GM18499 (cell line): ENCODE measurements at regions not wholly inside any gene's neighbourhood (a gene's known extent, or its start where the extent isn't known, plus 50 kb on each side); places are given as distances from the start of the nearest gene placed in this dataset.

Source experiments
- ATAC-seq: cut with Tn5 transposase; IDR thresholded peaks from one replicate; pipeline ENCODE4 v1.9.1; 2021; ENCODE audit warnings: moderate number of reproducible peaks; ENCODE audit not compliant: insufficient read depth, unreplicated experiment

DNA sequence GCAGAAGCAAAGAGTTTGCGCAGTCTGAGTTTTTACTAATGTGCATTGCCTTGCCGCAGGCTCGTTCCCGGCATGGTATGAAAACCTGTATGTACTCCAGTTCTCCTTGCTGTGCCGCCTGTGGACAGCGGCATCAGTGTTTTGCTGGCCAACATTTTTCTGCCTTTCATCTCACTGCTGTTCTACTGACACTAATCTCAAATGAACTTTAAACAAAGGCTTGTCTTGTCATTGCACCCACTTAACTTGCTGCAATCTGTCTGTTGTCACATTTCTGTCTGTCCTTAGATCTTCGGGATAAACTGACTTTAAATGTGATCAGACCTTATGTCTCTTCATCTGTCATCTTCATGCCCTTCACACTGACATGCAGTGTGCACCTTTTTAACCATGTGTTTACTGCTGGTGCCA is 71.7 kb upstream of the ZNRF2 start:
- ATAC-seq = no peak

DNA sequence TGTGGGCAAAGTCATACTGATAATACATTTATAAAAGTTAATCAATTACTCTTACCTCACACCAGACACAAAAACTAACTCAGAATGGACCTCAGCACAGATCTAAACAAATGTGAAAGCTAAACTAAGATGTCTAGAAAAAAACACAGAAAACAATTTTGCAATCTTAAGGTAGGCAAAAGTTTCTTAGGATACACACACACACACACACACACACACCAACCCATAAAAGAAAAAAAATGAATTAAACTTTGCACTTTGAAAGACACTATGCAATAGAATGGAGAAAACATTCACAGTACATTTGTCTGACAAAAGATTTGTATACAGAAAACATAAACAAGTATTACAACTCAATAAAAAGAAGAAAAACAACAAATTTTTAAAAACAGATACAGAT is 70.8 kb upstream of the ZNRF2 start:
- ATAC-seq = no peak

DNA sequence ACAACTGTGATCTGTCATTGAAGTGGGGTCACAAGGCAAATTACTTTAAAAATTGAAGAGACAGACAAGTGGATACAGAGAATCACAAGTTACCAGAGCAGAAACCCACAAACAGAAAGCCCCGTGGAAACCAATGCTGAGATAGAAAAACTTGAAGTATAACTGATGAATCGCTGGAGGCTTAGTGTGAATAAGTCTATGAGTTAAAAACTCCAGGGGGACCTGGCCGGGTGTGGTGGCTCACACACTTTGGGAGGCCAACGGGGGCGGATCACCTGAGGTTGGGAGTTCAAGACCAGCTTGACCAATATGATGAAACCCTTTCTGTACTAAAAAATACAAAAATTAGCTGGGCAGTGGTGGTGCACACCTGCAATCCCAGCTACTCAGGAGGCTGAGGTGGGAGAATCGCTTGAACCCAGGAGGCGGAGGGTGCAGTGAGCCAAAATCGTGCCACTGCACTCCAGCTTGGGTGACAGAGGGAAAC is 69.7 kb upstream of the ZNRF2 start:
- no peak for ATAC-seq

- no peak for ATAC-seq
Measured at GRCh38 chr7:30221764-30222163, 62.6 kb upstream of the ZNRF2 start.

GRCh38 chr7:30222515-30223215 is 61.7 kb upstream of the ZNRF2 start:
- ATAC-seq = no peak

- ATAC-seq = no peak
Measured at GRCh38 chr7:30223896-30224295, 60.5 kb upstream of the ZNRF2 start.

DNA sequence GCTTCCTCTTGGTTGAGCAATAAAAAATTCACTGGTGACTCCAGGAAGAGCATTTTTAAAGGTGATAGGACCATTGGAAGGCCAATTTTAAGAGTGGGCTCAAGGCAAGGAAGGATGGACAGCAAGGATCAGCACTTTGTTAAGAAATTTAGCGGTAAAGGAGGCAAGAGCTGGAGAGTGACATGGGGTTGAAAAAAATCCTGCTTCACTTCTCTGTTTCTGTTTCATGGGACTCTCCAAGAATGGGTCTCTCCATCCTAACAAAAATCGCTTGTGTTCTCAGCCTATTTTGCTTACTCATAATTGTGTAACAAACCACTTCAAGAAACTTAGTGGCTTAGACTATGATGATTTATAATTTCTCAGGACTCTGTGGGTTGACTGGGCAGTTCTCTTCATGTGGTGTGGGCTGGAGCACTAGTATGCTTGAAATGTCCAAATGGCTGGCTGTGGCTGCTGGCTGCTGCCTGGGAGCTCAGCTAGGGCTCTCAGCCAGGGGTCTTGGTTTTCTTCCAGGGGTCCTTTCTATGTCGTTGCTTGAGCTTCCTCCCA is 59.8 kb upstream of the ZNRF2 start:
- ATAC-seq = peak; percentile 36

- ATAC-seq = peak; percentile 69
Measured at GRCh38 chr7:30225863-30226613, 58.4 kb upstream of the ZNRF2 start.

DNA sequence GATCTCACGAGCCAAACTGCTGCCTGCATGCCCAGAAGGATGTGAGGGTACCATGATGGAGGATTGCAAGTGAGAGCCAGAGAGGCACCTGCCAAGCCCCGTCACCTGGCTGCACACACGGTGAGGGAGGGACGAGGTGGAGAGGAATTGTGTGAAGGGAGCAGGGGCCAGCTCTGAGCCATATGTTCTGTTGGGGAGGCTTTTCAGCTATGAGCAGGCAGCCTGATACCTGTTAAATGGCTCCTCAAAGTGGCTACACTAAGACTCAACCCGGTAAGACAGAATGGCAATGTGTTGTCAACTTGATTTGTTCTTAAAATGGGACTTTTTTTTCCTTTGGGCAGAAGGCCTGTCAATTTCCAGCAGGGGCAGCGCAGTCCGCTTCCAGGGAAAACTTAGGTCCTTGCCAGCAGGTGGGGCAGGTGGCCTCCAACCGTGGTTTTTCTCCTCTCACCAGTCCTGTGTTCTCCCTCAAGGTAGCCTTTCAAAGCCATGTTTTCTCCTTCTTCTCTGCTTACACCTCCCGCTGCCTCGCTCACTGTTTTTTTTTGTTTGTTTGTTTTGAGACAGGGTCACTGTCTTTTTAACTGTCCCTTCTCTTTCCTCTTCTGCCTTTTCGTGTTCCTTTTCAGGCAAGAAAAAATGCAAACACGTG is 57.7 kb upstream of the ZNRF2 start:
- no peak for ATAC-seq

GRCh38 chr7:30231271-30231670 is 53.1 kb upstream of the ZNRF2 start:
- ATAC-seq = no peak

- ATAC-seq = no peak
Measured at GRCh38 chr7:30232391-30232790, 52.0 kb upstream of the ZNRF2 start.
